ENCODE measurements at regions not wholly inside any gene's neighbourhood (a gene's known extent, or its start where the extent isn't known, plus 50 kb on each side); places are given as distances from the start of the nearest gene placed in this dataset.

DNA sequence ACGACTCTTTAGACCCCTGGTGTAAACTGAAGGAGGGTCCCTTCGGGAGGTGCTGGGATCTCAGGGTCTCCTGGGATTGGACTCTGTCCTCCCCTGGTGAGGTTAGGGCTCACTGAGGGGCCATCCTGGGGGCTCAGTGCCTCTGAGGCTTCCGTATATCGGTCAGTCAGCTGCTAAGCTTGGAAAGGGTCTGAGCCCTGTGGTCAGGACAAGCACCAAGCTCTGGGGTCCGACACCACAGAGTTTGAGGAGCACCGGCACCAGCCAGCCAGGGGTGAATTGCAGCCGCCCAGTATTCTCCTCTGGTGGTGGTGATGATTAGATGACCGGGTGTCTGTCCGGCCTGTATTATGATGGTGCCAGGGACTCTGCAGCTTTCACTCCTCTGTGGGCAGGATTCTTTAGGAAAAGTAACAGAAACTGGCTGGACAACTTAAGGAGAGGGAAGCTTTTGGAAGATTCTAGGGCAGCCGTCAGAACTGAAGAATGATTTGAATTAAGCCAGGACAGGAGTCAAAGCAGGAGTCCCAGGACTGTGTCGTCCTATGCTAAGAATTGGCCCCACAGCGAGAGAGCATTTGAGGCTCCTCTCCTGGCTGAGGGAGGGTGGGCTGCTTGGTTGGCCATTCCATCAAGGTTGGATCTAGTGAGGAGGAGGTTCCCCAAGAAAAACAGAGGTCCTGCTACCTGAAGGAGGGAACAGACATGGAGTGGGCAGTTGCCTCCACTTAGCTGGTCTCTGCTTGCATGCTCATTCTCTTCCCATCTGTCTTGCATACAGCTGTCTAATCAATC lies 158.6 kb upstream of the HS6ST1 start:
- Histone ChIP-seq H3K27ac (replicated peaks) (no peak overlapping the region), H3K27me3 (ENCODE audit: insufficient read depth, poor library complexity, severe bottlenecking) (no peaks in the 10 kb centered on the region), H3K4me3 (replicated peaks; ENCODE audit: insufficient read depth, low read length) (no peak overlapping the region)
- DNase-seq (ENCODE audit: low read depth in 1 of 2, low spot score in 1 of 2): no peak
- TF ChIP-seq, protein P1, sequence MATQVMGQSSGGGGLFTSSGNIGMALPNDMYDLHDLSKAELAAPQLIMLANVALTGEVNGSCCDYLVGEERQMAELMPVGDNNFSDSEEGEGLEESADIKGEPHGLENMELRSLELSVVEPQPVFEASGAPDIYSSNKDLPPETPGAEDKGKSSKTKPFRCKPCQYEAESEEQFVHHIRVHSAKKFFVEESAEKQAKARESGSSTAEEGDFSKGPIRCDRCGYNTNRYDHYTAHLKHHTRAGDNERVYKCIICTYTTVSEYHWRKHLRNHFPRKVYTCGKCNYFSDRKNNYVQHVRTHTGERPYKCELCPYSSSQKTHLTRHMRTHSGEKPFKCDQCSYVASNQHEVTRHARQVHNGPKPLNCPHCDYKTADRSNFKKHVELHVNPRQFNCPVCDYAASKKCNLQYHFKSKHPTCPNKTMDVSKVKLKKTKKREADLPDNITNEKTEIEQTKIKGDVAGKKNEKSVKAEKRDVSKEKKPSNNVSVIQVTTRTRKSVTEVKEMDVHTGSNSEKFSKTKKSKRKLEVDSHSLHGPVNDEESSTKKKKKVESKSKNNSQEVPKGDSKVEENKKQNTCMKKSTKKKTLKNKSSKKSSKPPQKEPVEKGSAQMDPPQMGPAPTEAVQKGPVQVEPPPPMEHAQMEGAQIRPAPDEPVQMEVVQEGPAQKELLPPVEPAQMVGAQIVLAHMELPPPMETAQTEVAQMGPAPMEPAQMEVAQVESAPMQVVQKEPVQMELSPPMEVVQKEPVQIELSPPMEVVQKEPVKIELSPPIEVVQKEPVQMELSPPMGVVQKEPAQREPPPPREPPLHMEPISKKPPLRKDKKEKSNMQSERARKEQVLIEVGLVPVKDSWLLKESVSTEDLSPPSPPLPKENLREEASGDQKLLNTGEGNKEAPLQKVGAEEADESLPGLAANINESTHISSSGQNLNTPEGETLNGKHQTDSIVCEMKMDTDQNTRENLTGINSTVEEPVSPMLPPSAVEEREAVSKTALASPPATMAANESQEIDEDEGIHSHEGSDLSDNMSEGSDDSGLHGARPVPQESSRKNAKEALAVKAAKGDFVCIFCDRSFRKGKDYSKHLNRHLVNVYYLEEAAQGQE (IDR thresholded peaks at IDR 0.05; ENCODE audit: insufficient replicate concordance, low read depth): no peak
- TF ChIP-seq GABPA (IDR thresholded peaks at IDR 0.05; ENCODE audit: low read depth): no peak
- TF ChIP-seq, protein P2, sequence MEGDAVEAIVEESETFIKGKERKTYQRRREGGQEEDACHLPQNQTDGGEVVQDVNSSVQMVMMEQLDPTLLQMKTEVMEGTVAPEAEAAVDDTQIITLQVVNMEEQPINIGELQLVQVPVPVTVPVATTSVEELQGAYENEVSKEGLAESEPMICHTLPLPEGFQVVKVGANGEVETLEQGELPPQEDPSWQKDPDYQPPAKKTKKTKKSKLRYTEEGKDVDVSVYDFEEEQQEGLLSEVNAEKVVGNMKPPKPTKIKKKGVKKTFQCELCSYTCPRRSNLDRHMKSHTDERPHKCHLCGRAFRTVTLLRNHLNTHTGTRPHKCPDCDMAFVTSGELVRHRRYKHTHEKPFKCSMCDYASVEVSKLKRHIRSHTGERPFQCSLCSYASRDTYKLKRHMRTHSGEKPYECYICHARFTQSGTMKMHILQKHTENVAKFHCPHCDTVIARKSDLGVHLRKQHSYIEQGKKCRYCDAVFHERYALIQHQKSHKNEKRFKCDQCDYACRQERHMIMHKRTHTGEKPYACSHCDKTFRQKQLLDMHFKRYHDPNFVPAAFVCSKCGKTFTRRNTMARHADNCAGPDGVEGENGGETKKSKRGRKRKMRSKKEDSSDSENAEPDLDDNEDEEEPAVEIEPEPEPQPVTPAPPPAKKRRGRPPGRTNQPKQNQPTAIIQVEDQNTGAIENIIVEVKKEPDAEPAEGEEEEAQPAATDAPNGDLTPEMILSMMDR (IDR thresholded peaks at IDR 0.05; ENCODE audit: insufficient read depth, low read length): no peak

DNA sequence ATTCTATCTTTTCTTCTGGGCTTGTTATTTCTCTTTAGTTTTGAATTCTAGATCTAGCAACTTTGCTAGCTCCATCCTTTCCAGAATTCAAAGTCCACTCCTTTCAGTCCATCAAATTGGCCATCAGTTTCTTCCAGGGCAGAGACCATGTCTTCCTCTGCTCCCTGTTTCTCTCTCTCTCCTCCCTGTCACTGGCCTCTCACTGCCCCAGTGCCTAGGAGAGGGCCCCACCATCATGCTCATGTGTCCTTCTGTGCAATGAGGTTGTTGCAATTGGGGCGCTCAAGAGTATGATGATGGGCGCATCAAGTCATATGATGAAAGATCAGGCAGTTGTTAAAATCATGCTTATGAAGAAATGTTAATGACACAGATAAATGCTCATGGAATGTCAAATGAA lies 159.2 kb upstream of the HS6ST1 start:
- H3K27me3 ChIP-seq (ENCODE audit: insufficient read depth, poor library complexity, severe bottlenecking): no peaks in the 10 kb centered on the region
- no peak for DNase-seq (ENCODE audit: low read depth in 1 of 2, low spot score in 1 of 2)

DNA sequence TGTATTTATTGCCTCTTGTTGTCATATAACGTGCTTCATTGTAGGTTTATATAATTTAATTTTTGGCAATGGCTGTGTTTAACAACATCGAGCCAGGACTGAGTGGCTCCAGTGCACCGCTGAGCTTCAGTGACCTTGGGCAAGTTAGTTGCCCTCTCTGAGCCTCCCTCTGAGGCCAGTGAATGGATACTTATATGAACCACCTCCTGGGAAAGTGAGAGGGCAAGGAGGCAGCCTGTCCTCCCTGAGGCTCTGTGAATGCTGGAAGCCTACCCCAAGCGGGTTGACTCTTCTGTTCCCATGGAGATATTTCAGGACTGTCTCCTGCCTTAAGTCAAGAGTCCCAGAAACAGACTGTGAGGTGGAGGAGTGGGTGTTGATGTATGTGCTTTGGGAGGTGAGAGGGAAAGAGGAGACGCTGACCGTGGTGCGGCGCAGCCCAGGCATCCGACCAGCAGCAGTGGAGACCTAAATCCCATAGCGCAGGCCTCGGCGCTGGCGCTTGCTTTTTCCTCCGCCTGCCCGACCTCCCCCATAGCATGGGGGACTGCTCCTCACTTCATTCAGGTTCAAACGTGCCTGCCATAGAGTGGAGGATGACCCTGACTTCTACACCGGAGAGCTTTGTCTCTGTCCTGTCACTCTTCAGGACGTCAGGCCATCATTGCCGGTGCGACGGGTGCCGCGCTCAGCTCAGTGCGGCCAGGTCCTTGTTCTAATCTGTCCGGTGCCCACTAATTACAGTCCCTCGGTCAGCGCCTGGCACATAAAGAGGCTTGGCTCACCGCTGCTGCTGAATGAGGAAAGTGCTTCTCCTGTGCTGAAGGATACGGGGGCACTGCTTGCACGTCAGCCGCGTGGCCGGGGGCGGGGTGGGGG lies 167.3 kb upstream of the HS6ST1 start:
- TF ChIP-seq, protein P2 (IDR thresholded peaks at IDR 0.05; ENCODE audit: insufficient read depth, low read length): no peak
- no peak for TF ChIP-seq GABPA (IDR thresholded peaks at IDR 0.05; ENCODE audit: low read depth)
- TF ChIP-seq, protein P1 (IDR thresholded peaks at IDR 0.05; ENCODE audit: insufficient replicate concordance, low read depth): no peak
- TF ChIP-seq SPI1 (IDR thresholded peaks at IDR 0.05; ENCODE audit: borderline replicate concordance, low read depth): no peak
- no peak for TF ChIP-seq POLR2AphosphoS5 (IDR thresholded peaks at IDR 0.05; ENCODE audit: low read depth)
- Histone ChIP-seq H3K4me3 (replicated peaks; ENCODE audit: insufficient read depth, low read length) (no peak overlapping the region), H3K27me3 (ENCODE audit: insufficient read depth, poor library complexity, severe bottlenecking) (no peaks in the 10 kb centered on the region), H3K27ac (replicated peaks) (no peak overlapping the region)
- no peak for DNase-seq (ENCODE audit: low read depth in 1 of 2, low spot score in 1 of 2)

More for the DNA sequence above, 159.2 kb upstream of the HS6ST1 start:
- Histone ChIP-seq H3K4me3 (replicated peaks; ENCODE audit: insufficient read depth, low read length) (no peak overlapping the region), H3K27ac (replicated peaks) (no peak overlapping the region)
- TF ChIP-seq SPI1 (IDR thresholded peaks at IDR 0.05; ENCODE audit: borderline replicate concordance, low read depth): no peak
- TF ChIP-seq, protein P2 (IDR thresholded peaks at IDR 0.05; ENCODE audit: insufficient read depth, low read length): no peak
- no peak for TF ChIP-seq GABPA (IDR thresholded peaks at IDR 0.05; ENCODE audit: low read depth)
- TF ChIP-seq POLR2AphosphoS5 (IDR thresholded peaks at IDR 0.05; ENCODE audit: low read depth): no peak
- TF ChIP-seq, protein P1 (IDR thresholded peaks at IDR 0.05; ENCODE audit: insufficient replicate concordance, low read depth): no peak

Measured in HL-60 (cell line).